ENCODE measurements at regions not wholly inside any gene's neighbourhood (a gene's known extent, or its start where the extent isn't known, plus 50 kb on each side); places are given as distances from the start of the nearest gene placed in this dataset.

DNA sequence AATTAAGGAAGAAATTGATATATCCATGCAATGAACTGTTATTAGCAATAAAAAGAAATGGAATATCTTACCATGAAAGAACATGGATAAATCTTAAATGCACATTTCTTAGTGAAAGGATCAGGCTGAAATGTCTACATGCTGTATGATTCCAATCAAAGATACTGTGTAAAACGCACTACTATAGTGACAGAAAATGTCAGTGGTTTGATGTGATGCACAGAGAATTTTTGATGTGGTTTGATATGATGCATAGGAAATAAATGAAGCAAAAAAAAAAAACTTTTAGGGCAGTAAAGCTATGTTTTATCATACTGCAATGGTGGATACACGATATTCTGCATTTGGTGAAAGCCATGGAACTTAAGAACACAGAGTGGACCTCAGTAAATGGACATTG lies 547.6 kb downstream of the GABRG1 start:
- H3K27ac ChIP-seq = no peak overlapping the region
- H3K4me3 ChIP-seq = no peak overlapping the region
- no peak for TF ChIP-seq POLR2A (IDR thresholded peaks at IDR 0.05)
- TF ChIP-seq, protein P1, sequence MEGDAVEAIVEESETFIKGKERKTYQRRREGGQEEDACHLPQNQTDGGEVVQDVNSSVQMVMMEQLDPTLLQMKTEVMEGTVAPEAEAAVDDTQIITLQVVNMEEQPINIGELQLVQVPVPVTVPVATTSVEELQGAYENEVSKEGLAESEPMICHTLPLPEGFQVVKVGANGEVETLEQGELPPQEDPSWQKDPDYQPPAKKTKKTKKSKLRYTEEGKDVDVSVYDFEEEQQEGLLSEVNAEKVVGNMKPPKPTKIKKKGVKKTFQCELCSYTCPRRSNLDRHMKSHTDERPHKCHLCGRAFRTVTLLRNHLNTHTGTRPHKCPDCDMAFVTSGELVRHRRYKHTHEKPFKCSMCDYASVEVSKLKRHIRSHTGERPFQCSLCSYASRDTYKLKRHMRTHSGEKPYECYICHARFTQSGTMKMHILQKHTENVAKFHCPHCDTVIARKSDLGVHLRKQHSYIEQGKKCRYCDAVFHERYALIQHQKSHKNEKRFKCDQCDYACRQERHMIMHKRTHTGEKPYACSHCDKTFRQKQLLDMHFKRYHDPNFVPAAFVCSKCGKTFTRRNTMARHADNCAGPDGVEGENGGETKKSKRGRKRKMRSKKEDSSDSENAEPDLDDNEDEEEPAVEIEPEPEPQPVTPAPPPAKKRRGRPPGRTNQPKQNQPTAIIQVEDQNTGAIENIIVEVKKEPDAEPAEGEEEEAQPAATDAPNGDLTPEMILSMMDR (IDR thresholded peaks at IDR 0.05) = no peak
- no peaks in the 10 kb centered on the region for H3K4me1 ChIP-seq
- DNase-seq = no peak
- H3K36me3 ChIP-seq = no peaks in the 10 kb centered on the region
- no peaks in the 10 kb centered on the region for H3K27me3 ChIP-seq
- H3K9me3 ChIP-seq = no peaks in the 10 kb centered on the region

DNA sequence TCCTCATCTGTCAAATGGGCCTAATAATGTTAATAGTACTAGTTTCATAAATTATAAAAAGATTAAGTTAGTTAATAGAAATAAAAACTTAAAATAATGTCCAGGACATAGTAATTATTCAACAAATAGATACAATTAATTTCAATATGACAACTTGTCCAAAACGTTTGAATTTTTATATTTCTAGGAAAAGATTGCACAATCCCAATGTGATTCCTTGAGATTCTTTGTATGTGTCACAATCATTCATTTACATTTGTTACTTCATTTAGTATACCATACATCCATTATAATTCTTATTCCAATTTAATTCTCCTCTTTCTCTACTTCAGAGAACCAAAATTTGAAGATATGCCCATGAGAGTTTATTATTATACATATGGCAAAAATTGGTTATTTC lies 554.2 kb downstream of the GABRG1 start:
- no peak for DNase-seq
- Histone ChIP-seq H3K36me3 (no peaks in the 10 kb centered on the region), H3K27ac (no peak overlapping the region), H3K9me3 (no peaks in the 10 kb centered on the region), H3K27me3 (no peaks in the 10 kb centered on the region), H3K4me3 (no peak overlapping the region), H3K4me1 (no peaks in the 10 kb centered on the region)
- TF ChIP-seq POLR2A (IDR thresholded peaks at IDR 0.05) = no peak
- TF ChIP-seq, protein P1 (IDR thresholded peaks at IDR 0.05) = no peak

DNA sequence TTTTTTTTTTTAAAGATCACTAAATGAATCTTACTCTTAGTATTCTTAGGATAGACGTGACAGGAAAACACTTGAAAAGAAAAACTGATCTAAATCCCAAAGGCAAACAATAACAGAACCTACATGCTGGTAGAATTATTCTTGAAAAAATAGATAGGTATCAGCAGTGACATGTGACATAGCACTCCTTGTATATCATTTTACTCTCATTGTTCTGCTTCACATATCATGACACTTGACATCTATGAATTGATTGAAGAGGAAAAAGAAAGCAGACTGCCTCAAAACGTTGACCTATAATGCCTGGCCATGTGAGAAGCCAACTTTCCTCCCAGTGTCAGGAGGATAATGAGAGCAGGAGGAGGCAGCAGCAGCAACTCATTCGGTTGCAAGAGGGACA lies 555.2 kb downstream of the GABRG1 start:
- Histone ChIP-seq H3K36me3 (no peaks in the 10 kb centered on the region), H3K27me3 (no peaks in the 10 kb centered on the region), H3K9me3 (no peaks in the 10 kb centered on the region), H3K27ac (no peak overlapping the region), H3K4me1 (no peaks in the 10 kb centered on the region), H3K4me3 (no peak overlapping the region)
- TF ChIP-seq POLR2A (IDR thresholded peaks at IDR 0.05) = no peak
- TF ChIP-seq, protein P1 (IDR thresholded peaks at IDR 0.05) = no peak
- no peak for DNase-seq

DNA sequence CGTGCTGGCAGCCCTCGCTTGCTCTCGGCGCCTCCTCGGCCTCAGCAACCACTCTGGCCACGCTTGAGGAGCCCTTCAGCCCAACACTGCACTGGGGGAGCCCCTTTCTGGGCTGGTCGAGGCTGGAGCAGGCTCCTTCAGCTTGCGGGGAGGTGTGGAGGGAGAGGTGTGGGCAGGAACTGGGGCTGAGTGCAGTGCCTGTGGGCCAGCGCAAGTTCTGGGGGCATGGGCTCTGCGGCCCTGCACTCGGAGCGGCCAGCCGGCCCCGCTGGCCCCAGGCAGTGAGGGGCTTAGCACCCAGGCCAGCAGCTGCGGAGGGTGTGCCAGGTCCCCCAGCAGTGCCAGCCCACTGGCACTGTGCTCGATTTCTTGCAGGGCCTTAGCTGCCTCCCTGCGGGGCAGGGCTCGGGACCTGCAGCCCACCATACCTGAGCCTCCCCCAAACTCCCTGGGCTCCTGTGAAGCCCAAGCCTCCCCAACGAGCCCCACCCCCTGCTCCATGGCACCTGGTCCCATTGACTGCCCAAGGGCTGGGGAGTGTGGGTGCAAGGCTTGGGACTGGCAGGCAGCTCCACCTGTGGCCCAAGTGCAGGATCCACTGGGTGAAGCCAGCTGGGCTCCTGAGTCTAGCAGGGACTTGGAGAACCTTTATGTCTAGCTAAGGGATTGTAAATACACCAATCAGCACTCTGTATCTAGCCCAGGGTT lies 556.8 kb downstream of the GABRG1 start:
- Histone ChIP-seq H3K27ac (no peak overlapping the region), H3K9me3 (no peaks in the 10 kb centered on the region), H3K4me3 (no peak overlapping the region), H3K27me3 (no peaks in the 10 kb centered on the region), H3K36me3 (no peaks in the 10 kb centered on the region), H3K4me1 (no peaks in the 10 kb centered on the region)
- TF ChIP-seq POLR2A (IDR thresholded peaks at IDR 0.05) = no peak
- TF ChIP-seq, protein P1 (IDR thresholded peaks at IDR 0.05) = no peak
- no peak for DNase-seq

DNA sequence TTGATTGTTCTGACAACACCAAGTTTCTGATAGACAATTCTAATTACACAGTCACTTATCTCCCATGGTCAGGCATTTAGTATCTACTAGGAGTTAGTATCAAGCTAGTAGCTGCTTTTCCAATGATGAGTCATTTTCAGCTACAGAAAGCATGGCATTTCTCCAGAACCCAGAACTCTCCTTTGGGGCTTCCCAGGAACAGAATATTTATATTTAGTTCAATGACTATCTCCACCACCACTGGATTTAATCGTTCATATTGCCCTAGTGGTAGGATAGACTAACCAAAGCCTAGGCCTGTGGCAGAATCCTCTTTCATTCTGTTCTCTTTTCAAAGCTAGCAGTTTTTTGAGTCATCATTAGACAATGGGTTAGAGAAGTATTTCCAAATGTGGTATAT lies 569.4 kb downstream of the GABRG1 start:
- no peak for TF ChIP-seq POLR2A (IDR thresholded peaks at IDR 0.05)
- TF ChIP-seq, protein P1 (IDR thresholded peaks at IDR 0.05) = no peak
- Histone ChIP-seq H3K36me3 (no peaks in the 10 kb centered on the region), H3K27me3 (no peaks in the 10 kb centered on the region), H3K9me3 (no peaks in the 10 kb centered on the region), H3K4me3 (no peak overlapping the region), H3K27ac (no peak overlapping the region), H3K4me1 (no peaks in the 10 kb centered on the region)
- DNase-seq = no peak

Measured in Peyer's patch (tissue), 4 donors.